Keratinocyte (primary cell): ENCODE measurements at regions not wholly inside any gene's neighbourhood (a gene's known extent, or its start where the extent isn't known, plus 50 kb on each side); places are given as distances from the start of the nearest gene placed in this dataset.

Experiments used
- DNase-seq: peaks from one replicate; pipeline ENCODE4 v3.0.0-alpha.2; 2011; ENCODE audit warnings: low read depth, missing footprints, low spot score
- FAIRE-seq: peaks from 2 replicates; lab custom pipeline; 2011; peaks lifted over from hg19 to GRCh38; lab: Jason Lieb, UNC
- H2AFZ ChIP-seq: 2 replicates; pipeline ENCODE4 v1.6.0; 2012; ENCODE audit warnings: low read length, control low read depth, inconsistent platforms; ENCODE audit not compliant: control insufficient read depth
- H3K27ac ChIP-seq: 2 replicates; pipeline ENCODE4 v1.5.1; 2011; ENCODE audit warnings: low read length; ENCODE audit not compliant: control insufficient read depth, insufficient read depth
- H3K27me3 ChIP-seq: 3 replicates; pipeline ENCODE4 v1.6.0; 2011; ENCODE audit warnings: low read length; ENCODE audit not compliant: control insufficient read depth, insufficient read depth; ENCODE audit errors: extremely low read depth
- H3K36me3 ChIP-seq, 2 experiments: 2 replicates in 1 of 2; 3 replicates in 1 of 2; pipeline ENCODE4 v1.5.1; 2011; ENCODE audit warnings: low read length in 2 of 2, mild to moderate bottlenecking in 1 of 2; ENCODE audit not compliant: control insufficient read depth in 2 of 2, insufficient read depth in 2 of 2; ENCODE audit errors: extremely low read depth in 1 of 2
- H3K4me1 ChIP-seq: 3 replicates; pipeline ENCODE4 v1.5.1; 2011; ENCODE audit warnings: low read length; ENCODE audit not compliant: control insufficient read depth, insufficient read depth; ENCODE audit errors: extremely low read depth
- H3K4me2 ChIP-seq: 3 replicates; pipeline ENCODE4 v1.6.0; 2011; ENCODE audit warnings: low read depth, low read length; ENCODE audit not compliant: control insufficient read depth, insufficient read depth; ENCODE audit errors: extremely low read depth
- H3K4me3 ChIP-seq, 3 experiments: fragments of 200-600 bp in 1 of 3; sonication (generic) in 1 of 3; 2 replicates in 2 of 3; 3 replicates in 1 of 3; pipeline ENCODE4 v1.5.1; 2011 to 2016; ENCODE audit warnings: low read length in 3 of 3, mild to moderate bottlenecking in 3 of 3, control low read depth in 2 of 3, inconsistent platforms in 1 of 3, low read depth in 1 of 3, mixed read lengths in 1 of 3, mixed run types in 1 of 3, moderate library complexity in 1 of 3; ENCODE audit not compliant: control insufficient read depth in 2 of 3, insufficient read depth in 2 of 3; ENCODE audit errors: extremely low read depth in 1 of 3
- H3K79me2 ChIP-seq: 2 replicates; pipeline ENCODE4 v1.6.0; 2012; ENCODE audit warnings: low read length; ENCODE audit not compliant: control insufficient read depth, insufficient read depth
- H3K9ac ChIP-seq: 3 replicates; pipeline ENCODE4 v1.6.0; 2011; ENCODE audit warnings: low read length; ENCODE audit not compliant: control insufficient read depth, insufficient read depth; ENCODE audit errors: extremely low read depth
- H3K9me1 ChIP-seq: 3 replicates; pipeline ENCODE4 v1.6.0; 2011; ENCODE audit warnings: low read length; ENCODE audit not compliant: control insufficient read depth, insufficient read depth; ENCODE audit errors: extremely low read depth
- H3K9me3 ChIP-seq: 2 replicates; pipeline ENCODE4 v1.5.1; 2012; ENCODE audit warnings: low read depth, low read length; ENCODE audit not compliant: control insufficient read depth
- H4K20me1 ChIP-seq: 3 replicates; pipeline ENCODE4 v1.6.0; 2011; ENCODE audit warnings: low read length; ENCODE audit not compliant: control insufficient read depth, insufficient read depth; ENCODE audit errors: extremely low read depth
- EZH2 ChIP-seq: IDR thresholded peaks from one replicate; pipeline ENCODE4 v1.6.1; 2012; ENCODE audit warnings: inconsistent platforms, mild to moderate bottlenecking, low read length, moderate library complexity
- dilution Hi-C: fragments of 300-500 bp; cut with MboI; formaldehyde crosslinking; loops from one replicate; pipeline ENCODE4 v1.7.0; 2020; ENCODE audit warnings: low sequenced_read_pairs; ENCODE audit not compliant: extremely low pct_ligation_motif_present
- TF ChIP-seq, protein P1 (sequence below), 3 experiments: IDR thresholded peaks in 1 of 3; conservative IDR thresholded peaks in 1 of 3; optimal IDR thresholded peaks in 1 of 3; 2 replicates in 2 of 3; 3 replicates in 1 of 3; pipeline versions ENCODE3 to v1.5.1; 2011; ENCODE audit warnings: low read length in 3 of 3, mild to moderate bottlenecking in 3 of 3, moderate library complexity in 2 of 3, control low read depth in 1 of 3, inconsistent platforms in 1 of 3; ENCODE audit not compliant: insufficient read depth in 2 of 3; ENCODE audit errors: extremely low read depth in 1 of 3

DNA sequence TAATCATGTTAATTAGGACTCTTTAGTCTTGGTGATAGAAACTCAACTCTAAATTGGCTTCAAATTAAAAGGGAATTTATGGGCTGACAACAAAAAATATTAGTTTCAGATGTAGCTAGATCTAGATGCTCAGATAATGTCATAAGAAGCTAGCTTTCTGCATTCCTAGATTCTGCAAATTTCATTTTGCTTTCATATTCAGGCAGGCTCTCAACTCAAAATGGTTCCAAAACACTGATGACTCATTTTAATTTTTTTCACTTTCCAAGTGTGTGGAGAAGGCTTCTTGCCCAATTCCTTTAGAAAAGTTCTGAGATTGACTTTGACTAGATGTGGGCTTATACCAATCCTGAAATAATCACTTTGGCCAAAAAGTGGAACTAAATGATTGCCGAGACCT is 236.7 kb upstream of the GOT2 start:
- no peaks in the 10 kb centered on the region for H4K20me1 ChIP-seq
- H3K79me2 ChIP-seq = no peaks in the 10 kb centered on the region
- DNase-seq = no peak
- H3K9ac ChIP-seq = no peak overlapping the region
- no peaks in the 10 kb centered on the region for H3K9me3 ChIP-seq
- no peak overlapping the region for H3K27ac ChIP-seq
- TF ChIP-seq, protein P1, sequence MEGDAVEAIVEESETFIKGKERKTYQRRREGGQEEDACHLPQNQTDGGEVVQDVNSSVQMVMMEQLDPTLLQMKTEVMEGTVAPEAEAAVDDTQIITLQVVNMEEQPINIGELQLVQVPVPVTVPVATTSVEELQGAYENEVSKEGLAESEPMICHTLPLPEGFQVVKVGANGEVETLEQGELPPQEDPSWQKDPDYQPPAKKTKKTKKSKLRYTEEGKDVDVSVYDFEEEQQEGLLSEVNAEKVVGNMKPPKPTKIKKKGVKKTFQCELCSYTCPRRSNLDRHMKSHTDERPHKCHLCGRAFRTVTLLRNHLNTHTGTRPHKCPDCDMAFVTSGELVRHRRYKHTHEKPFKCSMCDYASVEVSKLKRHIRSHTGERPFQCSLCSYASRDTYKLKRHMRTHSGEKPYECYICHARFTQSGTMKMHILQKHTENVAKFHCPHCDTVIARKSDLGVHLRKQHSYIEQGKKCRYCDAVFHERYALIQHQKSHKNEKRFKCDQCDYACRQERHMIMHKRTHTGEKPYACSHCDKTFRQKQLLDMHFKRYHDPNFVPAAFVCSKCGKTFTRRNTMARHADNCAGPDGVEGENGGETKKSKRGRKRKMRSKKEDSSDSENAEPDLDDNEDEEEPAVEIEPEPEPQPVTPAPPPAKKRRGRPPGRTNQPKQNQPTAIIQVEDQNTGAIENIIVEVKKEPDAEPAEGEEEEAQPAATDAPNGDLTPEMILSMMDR (optimal IDR thresholded peaks at IDR 0.05 in 1 of 3, IDR thresholded peaks at IDR 0.05 in 1 of 3, conservative IDR thresholded peaks at IDR 0.05 in 1 of 3; ENCODE audit: extremely low read depth in 1 of 3, insufficient read depth in 2 of 3, low read length in 3 of 3) = no peak
- no peak for TF ChIP-seq EZH2
- no peak for FAIRE-seq
- dilution Hi-C loops = no loop called here
- no peaks in the 10 kb centered on the region for H3K27me3 ChIP-seq
- no peaks in the 10 kb centered on the region for H3K4me1 ChIP-seq
- H3K9me1 ChIP-seq = no peaks in the 10 kb centered on the region
- no peak overlapping the region for H3K4me3 ChIP-seq
- no peak overlapping the region for H2AFZ ChIP-seq
- no peaks in the 10 kb centered on the region for H3K36me3 ChIP-seq
- H3K4me2 ChIP-seq = no peak overlapping the region

DNA sequence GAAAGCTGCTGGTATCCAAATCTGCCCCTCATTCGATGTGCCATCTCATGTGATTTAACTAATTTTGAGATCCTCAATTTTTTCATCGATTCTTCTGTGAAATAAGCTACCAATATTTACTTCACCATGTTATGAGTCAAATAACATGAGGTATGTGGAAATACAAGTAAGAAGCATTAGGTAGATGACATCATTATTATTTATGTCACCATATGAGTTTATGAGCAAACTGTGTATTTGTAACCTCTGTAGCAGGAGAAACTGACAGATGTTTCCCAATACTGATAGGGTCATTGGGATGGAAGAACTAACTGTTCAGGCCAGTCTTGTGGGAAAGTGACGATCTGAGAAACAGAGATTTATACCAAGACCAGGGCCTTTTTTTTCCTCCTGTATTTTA is 229.4 kb upstream of the GOT2 start:
- Histone ChIP-seq H3K27me3 (no peaks in the 10 kb centered on the region), H3K4me3 (no peak overlapping the region), H3K4me1 (no peaks in the 10 kb centered on the region), H3K9me1 (no peaks in the 10 kb centered on the region), H3K9me3 (no peaks in the 10 kb centered on the region), H3K79me2 (no peaks in the 10 kb centered on the region), H2AFZ (no peak overlapping the region), H3K4me2 (no peak overlapping the region), H3K27ac (no peak overlapping the region), H4K20me1 (no peaks in the 10 kb centered on the region), H3K9ac (no peak overlapping the region), H3K36me3 (no peaks in the 10 kb centered on the region)
- no peak for TF ChIP-seq EZH2
- TF ChIP-seq, protein P1 (optimal IDR thresholded peaks at IDR 0.05 in 1 of 3, IDR thresholded peaks at IDR 0.05 in 1 of 3, conservative IDR thresholded peaks at IDR 0.05 in 1 of 3; ENCODE audit: extremely low read depth in 1 of 3, insufficient read depth in 2 of 3, low read length in 3 of 3) = no peak
- FAIRE-seq (no peak), DNase-seq (no peak)
- dilution Hi-C loops = no loop called here
